NCI-H2081 treated with DMSO at 0.1 percent for 48 hours (cell line): ENCODE measurements at regions not wholly inside any gene's neighbourhood (a gene's known extent, or its start where the extent isn't known, plus 50 kb on each side); places are given as distances from the start of the nearest gene placed in this dataset.

Experiments used
- DNase-seq: peaks from one replicate; lab custom pipeline; 2025; lab: John Stamatoyannopoulos, UW

GRCh38 chr2:120589771-120590608, 145.7 kb upstream of the GLI2 start:
- DNase-seq: no peak

- no peak for DNase-seq
Observed at GRCh38 chr2:120590841-120591240, 144.8 kb upstream of the GLI2 start.

- no peak for DNase-seq
Observed at GRCh38 chr2:120591572-120591971, 144.1 kb upstream of the GLI2 start.

GRCh38 chr2:120592084-120592483, 143.6 kb upstream of the GLI2 start:
- no peak for DNase-seq

DNA sequence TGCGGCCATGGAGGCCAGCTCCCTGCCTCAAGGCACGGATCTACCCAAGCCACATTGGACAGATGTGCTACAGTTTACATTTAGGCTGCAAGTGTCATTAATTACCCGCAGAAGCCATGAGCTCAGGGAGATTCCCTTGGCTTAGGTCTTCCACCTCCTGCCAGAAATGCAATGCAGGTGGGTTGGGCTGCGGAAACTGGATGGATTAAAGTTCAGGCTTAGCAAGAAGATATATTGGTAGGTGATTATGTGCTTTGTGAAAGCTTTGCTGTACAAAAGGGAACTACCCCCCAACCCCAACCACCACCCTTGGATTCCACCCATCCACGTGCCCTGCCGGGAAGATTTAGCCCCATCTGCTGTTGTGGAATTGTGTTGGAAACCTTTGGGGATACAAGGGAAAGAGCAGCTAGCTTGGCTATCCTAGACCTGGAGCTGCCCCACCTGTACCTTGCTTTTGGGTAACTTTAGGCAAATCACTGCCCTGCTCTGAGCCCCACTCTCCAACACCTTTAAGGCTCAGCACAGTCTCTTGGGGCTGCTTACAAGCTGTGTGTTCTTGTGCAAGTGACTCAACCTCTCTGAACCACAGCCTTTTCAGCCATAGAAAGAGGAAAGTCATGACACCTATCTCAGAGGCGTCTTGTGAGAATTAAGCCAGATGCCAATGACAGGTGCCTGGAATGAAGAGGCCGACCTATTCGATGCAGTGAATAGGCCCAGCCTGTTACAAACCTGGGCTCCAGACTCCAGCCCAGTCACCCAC, 141.6 kb upstream of the GLI2 start:
- no peak for DNase-seq

- DNase-seq: no peak
Observed at GRCh38 chr2:120594856-120595685, 140.6 kb upstream of the GLI2 start.

DNA sequence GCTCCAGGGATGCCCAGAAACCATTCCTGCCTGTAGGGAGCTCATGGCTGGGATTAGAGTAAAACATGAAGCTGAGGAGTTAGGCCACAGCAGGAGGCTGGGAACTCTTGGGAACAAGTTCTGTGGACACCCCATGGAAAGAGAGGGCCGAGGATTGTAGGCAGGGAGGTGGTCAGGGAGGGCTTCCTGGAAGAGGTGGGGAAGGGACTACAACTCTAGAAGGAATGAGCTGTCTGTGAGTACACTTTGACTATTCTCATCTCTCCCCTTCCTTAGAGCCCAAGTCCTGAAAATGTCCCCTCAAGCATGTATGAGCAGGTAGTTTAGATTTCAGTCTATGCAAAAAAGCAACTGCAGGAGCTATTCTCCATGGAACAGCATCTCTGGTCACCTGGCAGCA, 139.9 kb upstream of the GLI2 start:
- no peak for DNase-seq

GRCh38 chr2:120596191-120596811, 139.4 kb upstream of the GLI2 start:
- DNase-seq: no peak

- DNase-seq: no peak
Observed at GRCh38 chr2:120596990-120597594, 138.6 kb upstream of the GLI2 start.

DNA sequence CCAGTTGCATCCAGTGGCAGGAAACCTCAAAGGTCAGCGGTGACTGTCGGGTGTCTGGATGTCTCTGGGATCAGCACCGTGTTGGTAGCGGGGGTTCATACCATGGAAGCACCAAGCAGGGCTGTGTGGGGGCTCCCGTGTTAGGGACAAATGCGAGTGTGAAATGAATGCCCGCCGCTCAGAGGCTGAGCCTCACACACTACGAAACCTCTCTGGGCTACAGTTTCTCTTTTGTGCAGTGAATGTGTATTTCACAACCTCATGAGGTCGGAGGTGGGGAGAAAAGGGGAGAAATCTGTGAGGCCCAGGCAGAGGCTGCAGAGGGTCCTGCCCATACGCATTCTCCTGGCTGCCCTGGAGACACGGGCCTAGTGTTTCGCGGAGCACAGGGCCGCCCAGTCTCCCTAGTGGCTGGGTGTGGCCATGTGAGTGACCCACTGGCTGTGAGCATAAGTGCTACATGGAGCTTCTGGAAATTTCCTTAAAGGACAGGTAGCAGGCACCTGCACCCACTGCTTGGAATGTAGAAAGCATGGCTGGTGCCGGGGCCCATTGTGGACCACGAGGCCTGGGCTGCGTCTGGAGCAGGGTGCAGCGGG, 138.0 kb upstream of the GLI2 start:
- no peak for DNase-seq

DNA sequence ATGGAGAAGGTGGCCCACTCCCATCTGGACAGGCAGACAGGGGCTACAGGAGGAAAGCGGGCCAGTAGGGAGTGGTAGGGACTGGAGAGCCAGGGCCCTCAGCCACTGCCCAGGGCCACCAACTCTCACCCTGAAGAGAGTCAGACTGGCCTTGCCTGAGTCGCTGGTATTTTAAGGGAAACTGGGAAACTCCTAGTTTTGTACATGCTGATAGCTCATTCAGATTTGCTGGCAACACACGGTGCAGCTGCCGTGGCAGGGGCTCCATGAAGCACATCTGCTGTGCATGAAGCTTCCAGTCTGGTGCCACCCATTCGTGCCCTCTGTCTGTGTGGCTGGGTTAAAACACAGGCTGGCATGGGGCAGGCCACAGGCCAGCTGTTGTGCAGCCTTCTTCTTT, 137.3 kb upstream of the GLI2 start:
- no peak for DNase-seq

DNA sequence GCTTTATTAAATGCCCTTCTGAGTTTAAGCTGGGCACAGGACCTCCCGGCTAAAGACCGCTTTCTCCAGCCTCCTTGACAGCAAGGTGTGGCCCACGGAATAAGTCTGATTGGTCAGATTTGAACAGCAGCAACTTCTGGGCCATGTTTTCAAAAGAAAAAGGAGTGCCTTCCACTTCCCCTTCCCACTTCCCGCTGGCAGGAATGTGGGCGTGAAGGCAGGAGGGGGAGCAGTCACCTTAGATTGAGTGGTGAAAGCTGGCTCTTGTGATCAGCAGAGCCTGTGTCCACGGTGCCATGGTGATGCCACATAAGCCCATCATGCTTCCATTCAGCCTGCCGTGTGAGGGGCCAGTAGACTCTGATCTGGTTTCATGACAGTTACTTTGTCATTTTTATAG, 136.6 kb upstream of the GLI2 start:
- DNase-seq: no peak

DNA sequence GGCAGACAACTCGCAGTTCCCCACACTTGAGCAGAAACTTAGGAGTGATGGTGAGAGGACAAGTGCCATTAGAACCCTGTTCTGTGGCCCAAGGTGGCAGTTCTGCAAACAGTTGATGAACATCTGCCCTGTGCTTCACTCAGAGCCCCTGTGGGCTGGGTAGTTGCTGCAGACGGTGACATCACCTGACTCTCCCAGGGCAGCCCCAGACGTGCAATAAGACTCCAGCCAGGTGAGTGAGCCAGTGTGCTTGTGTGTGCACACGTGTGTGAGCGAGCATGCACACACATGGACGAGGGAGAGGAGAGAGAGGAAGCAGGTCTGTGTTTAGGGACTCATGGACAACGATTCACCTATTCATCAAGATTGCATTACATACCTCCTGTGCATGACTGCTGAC, 136.0 kb upstream of the GLI2 start:
- DNase-seq: no peak

DNA sequence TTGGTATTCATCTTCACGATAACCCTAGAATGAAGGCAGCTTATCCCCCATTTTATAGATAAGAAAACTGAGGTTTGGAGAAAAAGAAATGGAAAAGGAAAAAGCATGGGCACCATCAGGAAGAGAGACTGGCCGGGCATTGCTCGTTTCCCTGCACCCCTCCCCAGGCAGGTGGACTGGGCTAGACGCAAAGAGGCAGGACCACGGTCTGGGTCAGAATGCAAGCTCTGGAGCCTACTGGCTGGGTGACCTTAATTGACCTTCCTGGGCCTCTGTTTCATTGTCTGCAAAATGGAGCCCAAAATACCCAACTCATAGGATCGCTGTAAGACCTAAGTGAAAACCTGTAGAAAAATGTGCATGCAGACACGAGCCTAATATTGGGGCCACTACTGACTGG, 135.3 kb upstream of the GLI2 start:
- DNase-seq: no peak

GRCh38 chr2:120600786-120601185, 134.9 kb upstream of the GLI2 start:
- DNase-seq: no peak

- no peak for DNase-seq
Observed at GRCh38 chr2:120601566-120601965, 134.1 kb upstream of the GLI2 start.

- no peak for DNase-seq
Observed at GRCh38 chr2:120602251-120602650, 133.4 kb upstream of the GLI2 start.

DNA sequence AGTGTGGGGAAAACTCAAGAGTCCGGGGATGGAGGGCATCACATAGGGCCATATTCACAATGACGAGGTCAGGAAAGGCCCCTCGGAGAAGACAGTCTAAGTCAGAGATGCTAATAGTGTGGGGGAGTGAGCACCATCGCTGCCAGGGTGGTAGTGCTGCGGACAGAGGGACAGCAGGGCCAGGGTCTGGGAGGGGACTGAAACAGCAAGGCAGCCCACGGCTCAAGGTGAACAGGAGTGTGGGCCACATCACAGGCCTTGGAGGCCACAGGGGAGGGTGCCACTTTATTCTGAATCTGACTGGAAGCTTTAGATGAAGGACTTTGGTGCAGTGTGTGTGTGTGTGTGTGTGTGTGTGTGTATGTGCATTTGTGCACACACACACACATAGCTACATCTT, 130.9 kb upstream of the GLI2 start:
- no peak for DNase-seq

DNA sequence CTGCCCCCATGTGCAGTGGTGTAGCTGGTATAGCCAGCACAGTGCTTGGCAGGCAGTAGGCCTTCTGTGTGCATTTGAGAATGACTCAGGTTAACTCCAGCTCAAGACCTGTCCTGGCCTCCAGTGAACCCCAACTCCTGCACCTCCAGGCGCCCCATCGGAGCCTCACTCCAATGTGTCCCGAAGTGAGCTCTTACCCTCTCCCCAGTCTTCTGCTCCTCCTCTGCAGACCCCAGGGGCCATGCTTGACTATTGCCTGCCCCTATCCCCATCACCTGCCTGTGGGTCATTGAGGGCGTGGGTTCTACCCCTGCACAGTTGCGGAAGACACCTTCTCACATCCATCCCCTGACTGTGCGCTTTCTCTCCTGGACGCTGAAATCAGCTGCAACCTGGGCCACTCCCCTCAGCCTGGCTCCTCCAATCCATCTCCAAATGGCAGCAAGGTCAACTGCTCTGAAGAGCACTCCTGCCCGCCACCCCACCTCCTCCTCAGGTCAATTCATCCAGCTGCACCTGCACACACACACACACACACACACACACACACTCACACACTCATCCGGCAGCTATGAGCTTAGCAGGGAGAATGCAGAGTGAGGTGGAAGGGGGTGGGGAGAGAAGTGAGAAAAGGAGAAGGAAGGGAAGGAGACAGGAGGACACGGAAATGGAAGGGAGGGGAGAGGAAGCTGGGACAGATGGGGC, 130.3 kb upstream of the GLI2 start:
- DNase-seq: no peak

- no peak for DNase-seq
Observed at GRCh38 chr2:120606280-120606679, 129.4 kb upstream of the GLI2 start.

- DNase-seq: no peak
Observed at GRCh38 chr2:120606931-120607330, 128.7 kb upstream of the GLI2 start.
